RWPE1 (cell line): ENCODE measurements at regions not wholly inside any gene's neighbourhood (a gene's known extent, or its start where the extent isn't known, plus 50 kb on each side); places are given as distances from the start of the nearest gene placed in this dataset.
A peak's percentile ranks its signal among the peaks of the same experiment; 100 is the strongest.

Experiments used
- CTCF ChIA-PET: fragments of 350-600 bp; sonication (Branson Sonifier 250); formaldehyde crosslinking; extraction: SDS; loops from one replicate; lab custom pipeline; 2021; lab: Yijun Ruan, JAX
- POLR2A ChIA-PET: fragments of 400-600 bp; formaldehyde crosslinking; extraction: SDS; loops from one replicate; lab custom pipeline; 2020; ENCODE audit warnings: antibody characterized with exemption; ENCODE audit not compliant: low non-redundant PET; lab: Yijun Ruan, JAX
- DNase-seq: peaks from one replicate; pipeline ENCODE4 v3.0.0; 2012; ENCODE audit warnings: low spot score
- H3K27ac ChIP-seq: fragments of 450-650 bp; 2 replicates; pipeline ENCODE4 v1.5.1; 2017
- TF ChIP-seq, protein P1 (sequence below): fragments of 450-650 bp; conservative IDR thresholded peaks from 2 replicates; pipeline ENCODE4 v1.5.1; 2017; ENCODE audit warnings: low read depth, mild to moderate bottlenecking

GRCh38 chr3:194277104-194277785 lies 73.9 kb downstream of the CPN2 start:
- TF ChIP-seq, protein P1, sequence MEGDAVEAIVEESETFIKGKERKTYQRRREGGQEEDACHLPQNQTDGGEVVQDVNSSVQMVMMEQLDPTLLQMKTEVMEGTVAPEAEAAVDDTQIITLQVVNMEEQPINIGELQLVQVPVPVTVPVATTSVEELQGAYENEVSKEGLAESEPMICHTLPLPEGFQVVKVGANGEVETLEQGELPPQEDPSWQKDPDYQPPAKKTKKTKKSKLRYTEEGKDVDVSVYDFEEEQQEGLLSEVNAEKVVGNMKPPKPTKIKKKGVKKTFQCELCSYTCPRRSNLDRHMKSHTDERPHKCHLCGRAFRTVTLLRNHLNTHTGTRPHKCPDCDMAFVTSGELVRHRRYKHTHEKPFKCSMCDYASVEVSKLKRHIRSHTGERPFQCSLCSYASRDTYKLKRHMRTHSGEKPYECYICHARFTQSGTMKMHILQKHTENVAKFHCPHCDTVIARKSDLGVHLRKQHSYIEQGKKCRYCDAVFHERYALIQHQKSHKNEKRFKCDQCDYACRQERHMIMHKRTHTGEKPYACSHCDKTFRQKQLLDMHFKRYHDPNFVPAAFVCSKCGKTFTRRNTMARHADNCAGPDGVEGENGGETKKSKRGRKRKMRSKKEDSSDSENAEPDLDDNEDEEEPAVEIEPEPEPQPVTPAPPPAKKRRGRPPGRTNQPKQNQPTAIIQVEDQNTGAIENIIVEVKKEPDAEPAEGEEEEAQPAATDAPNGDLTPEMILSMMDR: no peak
- CTCF ChIA-PET: interaction anchor here (0.8 kb wide), 1 partner anchor 38 kb away, joined by 5 read pairs; no protein-coding TSS in a partner anchor
- H3K27ac ChIP-seq: peak overlapping the region; percentile 74
- POLR2A ChIA-PET: no interaction called here
- DNase-seq: no peak

DNA sequence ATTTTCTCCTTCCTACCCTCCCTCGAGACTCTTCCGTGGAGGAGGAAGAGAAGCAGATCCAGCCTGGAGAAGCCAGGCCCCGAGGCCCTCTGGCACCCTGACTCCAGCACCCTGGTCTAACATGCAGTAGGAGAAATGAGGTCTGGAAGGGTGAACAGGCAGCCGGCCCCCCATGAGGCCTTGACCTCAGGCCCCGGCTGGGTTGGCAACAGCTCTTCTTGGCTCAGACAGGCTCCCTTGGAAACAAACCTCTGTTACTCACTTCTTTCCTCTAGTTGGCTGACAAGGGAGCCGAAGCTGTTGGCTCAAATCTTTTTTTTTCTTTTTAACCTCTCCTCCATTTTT lies 73.4 kb downstream of the CPN2 start:
- DNase-seq: no peak
- peak overlapping the region; percentile 74 for H3K27ac ChIP-seq
- ChIA-PET CTCF (no interaction called here), POLR2A (no interaction called here)
- TF ChIP-seq, protein P1: no peak

DNA sequence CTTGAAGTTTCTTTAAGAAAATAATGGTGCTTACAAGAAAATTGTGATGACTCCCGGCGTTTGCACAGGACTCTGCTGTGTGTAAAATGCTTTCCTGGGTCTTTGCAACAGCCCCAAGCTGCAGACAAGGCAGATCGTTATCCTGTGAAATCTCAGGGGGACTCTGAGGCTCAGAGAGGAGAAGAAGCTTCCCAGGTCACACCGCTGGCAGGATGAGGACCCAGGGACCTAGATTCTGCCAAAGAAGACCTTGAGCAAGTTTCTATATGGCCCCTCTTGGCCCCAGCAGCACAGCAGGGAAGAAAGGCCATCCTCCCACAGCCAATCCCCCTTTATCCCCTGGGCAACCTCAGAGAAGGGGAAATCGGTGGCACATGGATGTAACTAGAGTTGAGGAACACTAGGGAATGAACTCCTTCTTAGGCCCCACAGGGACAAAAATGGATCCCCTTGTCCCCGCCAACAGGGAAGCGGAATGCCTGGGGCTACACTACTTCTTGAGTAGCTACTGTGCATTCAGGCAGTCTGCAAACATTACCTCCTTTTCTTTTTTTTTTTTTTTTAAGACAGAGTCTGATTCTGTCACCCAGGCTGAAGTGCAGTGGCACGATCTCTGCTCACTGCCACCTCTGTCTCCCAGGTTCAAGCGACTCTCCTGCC lies 72.8 kb downstream of the CPN2 start:
- DNase-seq: no peak
- CTCF ChIA-PET: no interaction called here
- TF ChIP-seq, protein P1: no peak
- POLR2A ChIA-PET: no interaction called here
- peak overlapping the region; percentile 74 for H3K27ac ChIP-seq

DNA sequence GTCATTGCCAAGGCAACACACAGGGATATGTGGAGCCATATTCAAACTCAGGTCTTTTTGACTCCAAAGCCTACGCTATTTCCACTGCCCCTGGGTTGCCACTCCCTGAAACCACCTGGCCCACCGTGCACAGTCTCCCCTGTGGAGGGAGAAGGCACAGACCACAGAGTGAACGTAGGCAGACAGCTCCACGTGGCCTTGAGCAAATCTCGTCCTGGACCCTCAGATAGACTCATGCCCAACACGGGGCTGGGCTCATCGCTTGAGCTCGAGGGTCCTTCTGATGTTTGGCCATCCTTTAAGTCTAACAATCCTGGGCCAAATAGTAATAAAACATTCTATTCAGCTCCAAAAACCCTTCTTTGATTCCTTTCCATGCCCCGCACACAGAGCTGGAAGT lies 72.0 kb downstream of the CPN2 start:
- H3K27ac ChIP-seq: no peak overlapping the region
- CTCF ChIA-PET: no interaction called here
- no peak for DNase-seq
- POLR2A ChIA-PET: no interaction called here
- TF ChIP-seq, protein P1: no peak

DNA sequence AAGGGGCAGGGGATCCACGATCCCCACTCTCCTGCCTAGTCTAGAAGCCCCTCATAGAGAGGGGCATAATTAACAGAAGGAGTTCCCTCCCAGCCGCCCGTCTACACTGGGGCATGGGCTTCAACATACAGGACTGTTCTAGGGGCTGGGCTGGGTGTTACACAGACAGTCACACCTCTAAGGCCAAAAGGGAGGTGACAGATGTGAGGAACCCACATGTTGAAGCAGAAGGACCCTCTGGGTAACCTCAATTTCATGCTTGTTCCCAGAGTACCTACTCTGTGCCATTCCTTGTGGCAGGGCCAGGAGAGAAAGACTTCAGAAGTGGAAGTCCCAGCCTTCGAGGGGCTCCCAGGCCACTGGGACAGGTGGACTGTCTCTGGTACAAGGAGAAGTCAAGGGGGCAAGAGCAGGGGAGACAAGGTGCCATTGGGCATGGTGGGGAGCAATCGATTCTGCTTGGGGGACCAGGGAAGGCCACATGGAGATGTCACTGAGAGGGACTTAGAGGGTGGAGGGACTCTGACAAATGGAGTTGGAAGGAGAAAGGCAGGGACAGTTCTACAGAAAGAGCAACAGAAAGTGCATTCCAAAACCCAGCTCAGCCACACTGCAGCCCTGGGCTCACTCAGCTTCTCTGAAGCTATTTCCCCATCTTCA lies 71.3 kb downstream of the CPN2 start:
- no peak for DNase-seq
- POLR2A ChIA-PET: no interaction called here
- no peak overlapping the region for H3K27ac ChIP-seq
- CTCF ChIA-PET: interaction anchor here (0.5 kb wide), 1 partner anchor 187 kb away, joined by 3 read pairs; no protein-coding TSS in a partner anchor
- TF ChIP-seq, protein P1: no peak

DNA sequence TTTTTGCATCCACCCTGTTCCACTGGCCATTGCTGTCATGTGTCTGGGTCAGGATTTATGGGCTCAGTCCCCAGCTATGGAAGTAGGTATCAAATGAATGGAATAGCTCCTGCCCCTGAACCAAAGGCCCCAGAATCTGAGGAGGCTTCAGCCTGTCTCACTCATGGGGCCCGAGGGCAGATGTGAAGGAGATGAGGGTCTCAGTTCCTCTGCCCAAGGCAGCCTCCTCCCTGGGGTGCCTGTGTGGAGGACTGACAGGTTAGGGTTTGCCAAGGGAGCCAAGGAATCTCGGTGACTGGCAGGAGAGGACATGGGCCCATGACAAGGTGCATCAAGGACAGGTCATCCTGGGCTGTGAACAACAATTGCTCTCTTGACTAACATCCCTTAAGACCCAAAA lies 70.4 kb downstream of the CPN2 start:
- TF ChIP-seq, protein P1: no peak
- H3K27ac ChIP-seq: no peak overlapping the region
- POLR2A ChIA-PET: no interaction called here
- CTCF ChIA-PET: no interaction called here
- no peak for DNase-seq
